Ishikawa (cell line): ENCODE measurements at regions not wholly inside any gene's neighbourhood (a gene's known extent, or its start where the extent isn't known, plus 50 kb on each side); places are given as distances from the start of the nearest gene placed in this dataset.

Source experiments
- CEBPB ChIP-seq: IDR thresholded peaks from 2 replicates; pipeline ENCODE4 v1.6.1; 2012
- CREB1 ChIP-seq: IDR thresholded peaks from 2 replicates; pipeline ENCODE4 v1.6.1; 2012; ENCODE audit warnings: low read depth
- EGR1 ChIP-seq: IDR thresholded peaks from 2 replicates; pipeline ENCODE4 v1.6.1; 2012
- EP300 ChIP-seq: IDR thresholded peaks from 2 replicates; pipeline ENCODE4 v1.6.1; 2012; ENCODE audit warnings: borderline replicate concordance
- FOXM1 ChIP-seq: IDR thresholded peaks from 2 replicates; pipeline ENCODE4 v1.6.1; 2012; ENCODE audit warnings: low read depth, borderline replicate concordance
- NFIC ChIP-seq: IDR thresholded peaks from 2 replicates; pipeline ENCODE4 v1.6.1; 2012
- RAD21 ChIP-seq: IDR thresholded peaks from 2 replicates; pipeline ENCODE4 v1.6.1; 2012; ENCODE audit warnings: low read depth
- TAF1 ChIP-seq: IDR thresholded peaks from 2 replicates; pipeline ENCODE4 v1.6.1; 2012; ENCODE audit warnings: low read depth, mild to moderate bottlenecking
- TCF12 ChIP-seq: IDR thresholded peaks from 2 replicates; pipeline ENCODE4 v1.6.1; 2012; ENCODE audit warnings: low read depth
- TEAD4 ChIP-seq: IDR thresholded peaks from 2 replicates; pipeline ENCODE4 v1.6.1; 2012
- YY1 ChIP-seq: IDR thresholded peaks from 2 replicates; pipeline ENCODE4 v1.6.1; 2012; ENCODE audit warnings: low read depth
- ZBTB7A ChIP-seq: IDR thresholded peaks from 2 replicates; pipeline ENCODE4 v1.6.1; 2012; ENCODE audit warnings: low read depth
- TF ChIP-seq, protein P1 (sequence below): IDR thresholded peaks from 2 replicates; pipeline ENCODE4 v1.6.1; 2012
- TF ChIP-seq, protein P2 (sequence below): IDR thresholded peaks from 2 replicates; pipeline ENCODE4 v1.6.1; 2012
- TF ChIP-seq, protein P3 (sequence below): IDR thresholded peaks from 2 replicates; pipeline ENCODE4 v1.6.1; 2012; ENCODE audit warnings: low read depth, mild to moderate bottlenecking

DNA sequence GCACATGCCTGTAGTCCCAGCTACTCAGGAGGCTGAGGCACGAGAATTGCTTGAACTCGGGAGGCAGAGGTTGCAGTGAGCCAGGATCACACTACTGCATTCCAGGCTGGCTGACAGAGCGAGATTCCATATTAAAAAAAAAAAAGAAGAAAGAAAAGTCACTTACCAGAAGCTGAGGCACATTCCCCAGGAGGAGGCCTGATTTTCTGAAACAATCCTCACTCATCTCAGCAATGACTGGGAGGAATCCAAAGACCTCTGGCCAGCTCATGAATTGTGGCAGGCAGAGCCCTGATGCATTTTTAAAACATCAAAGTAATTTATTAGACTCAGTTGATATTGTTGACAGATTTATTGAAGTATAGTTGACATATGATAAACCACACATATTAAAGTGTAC is 206.3 kb downstream of the FOXO1 start:
- TF ChIP-seq CREB1, result no peak
- TF ChIP-seq, protein P1, sequence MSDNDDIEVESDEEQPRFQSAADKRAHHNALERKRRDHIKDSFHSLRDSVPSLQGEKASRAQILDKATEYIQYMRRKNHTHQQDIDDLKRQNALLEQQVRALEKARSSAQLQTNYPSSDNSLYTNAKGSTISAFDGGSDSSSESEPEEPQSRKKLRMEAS, result no peak
- no peak for TF ChIP-seq TAF1
- TF ChIP-seq, protein P2, sequence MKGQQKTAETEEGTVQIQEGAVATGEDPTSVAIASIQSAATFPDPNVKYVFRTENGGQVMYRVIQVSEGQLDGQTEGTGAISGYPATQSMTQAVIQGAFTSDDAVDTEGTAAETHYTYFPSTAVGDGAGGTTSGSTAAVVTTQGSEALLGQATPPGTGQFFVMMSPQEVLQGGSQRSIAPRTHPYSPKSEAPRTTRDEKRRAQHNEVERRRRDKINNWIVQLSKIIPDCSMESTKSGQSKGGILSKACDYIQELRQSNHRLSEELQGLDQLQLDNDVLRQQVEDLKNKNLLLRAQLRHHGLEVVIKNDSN, result no peak
- TF ChIP-seq NFIC, result no peak
- TF ChIP-seq RAD21, result no peak
- TF ChIP-seq EP300, result no peak
- TF ChIP-seq YY1, result no peak

DNA sequence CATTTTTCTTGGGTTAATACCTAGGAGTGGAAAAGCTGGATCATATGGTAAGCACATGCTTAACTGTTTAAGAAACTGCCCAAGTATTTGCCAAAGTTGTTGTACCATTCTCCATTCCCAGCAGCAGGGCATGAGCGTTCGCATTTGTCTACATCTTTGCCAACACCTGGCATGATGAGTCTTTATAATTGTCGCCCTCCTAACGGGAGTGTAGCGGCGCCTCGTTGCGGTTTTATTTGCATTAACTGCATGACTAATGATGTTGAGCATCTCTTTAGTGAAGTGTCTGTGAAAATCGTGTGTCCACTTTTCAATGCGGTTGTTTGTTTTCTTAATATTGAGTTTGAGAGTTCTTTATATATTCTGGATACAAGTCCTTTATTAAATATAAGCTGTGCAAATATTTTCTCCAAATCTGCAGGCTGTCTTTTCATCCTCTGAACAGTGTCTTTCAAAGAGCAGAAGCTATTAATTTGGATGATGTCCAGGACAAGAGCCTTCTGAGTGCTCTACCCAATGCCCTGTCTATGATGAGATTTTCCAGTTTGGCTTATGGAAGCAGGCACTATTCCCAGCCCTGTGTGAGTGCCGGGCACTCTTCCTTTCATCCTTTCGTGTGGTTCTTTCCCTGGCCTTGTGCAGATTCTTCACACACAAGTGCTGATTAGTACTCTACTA is 202.0 kb downstream of the FOXO1 start:
- no peak for TF ChIP-seq NFIC
- no peak for TF ChIP-seq ZBTB7A
- TF ChIP-seq RAD21, result no peak
- TF ChIP-seq TEAD4, result no peak
- TF ChIP-seq EGR1, result no peak
- no peak for TF ChIP-seq TCF12
- no peak for TF ChIP-seq CREB1
- TF ChIP-seq CEBPB, result no peak
- TF ChIP-seq EP300, result no peak
- TF ChIP-seq, protein P3, sequence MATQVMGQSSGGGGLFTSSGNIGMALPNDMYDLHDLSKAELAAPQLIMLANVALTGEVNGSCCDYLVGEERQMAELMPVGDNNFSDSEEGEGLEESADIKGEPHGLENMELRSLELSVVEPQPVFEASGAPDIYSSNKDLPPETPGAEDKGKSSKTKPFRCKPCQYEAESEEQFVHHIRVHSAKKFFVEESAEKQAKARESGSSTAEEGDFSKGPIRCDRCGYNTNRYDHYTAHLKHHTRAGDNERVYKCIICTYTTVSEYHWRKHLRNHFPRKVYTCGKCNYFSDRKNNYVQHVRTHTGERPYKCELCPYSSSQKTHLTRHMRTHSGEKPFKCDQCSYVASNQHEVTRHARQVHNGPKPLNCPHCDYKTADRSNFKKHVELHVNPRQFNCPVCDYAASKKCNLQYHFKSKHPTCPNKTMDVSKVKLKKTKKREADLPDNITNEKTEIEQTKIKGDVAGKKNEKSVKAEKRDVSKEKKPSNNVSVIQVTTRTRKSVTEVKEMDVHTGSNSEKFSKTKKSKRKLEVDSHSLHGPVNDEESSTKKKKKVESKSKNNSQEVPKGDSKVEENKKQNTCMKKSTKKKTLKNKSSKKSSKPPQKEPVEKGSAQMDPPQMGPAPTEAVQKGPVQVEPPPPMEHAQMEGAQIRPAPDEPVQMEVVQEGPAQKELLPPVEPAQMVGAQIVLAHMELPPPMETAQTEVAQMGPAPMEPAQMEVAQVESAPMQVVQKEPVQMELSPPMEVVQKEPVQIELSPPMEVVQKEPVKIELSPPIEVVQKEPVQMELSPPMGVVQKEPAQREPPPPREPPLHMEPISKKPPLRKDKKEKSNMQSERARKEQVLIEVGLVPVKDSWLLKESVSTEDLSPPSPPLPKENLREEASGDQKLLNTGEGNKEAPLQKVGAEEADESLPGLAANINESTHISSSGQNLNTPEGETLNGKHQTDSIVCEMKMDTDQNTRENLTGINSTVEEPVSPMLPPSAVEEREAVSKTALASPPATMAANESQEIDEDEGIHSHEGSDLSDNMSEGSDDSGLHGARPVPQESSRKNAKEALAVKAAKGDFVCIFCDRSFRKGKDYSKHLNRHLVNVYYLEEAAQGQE, result no peak
- TF ChIP-seq YY1, result no peak
- TF ChIP-seq, protein P2, result no peak
- no peak for TF ChIP-seq FOXM1
- TF ChIP-seq TAF1, result no peak
- TF ChIP-seq, protein P1, result no peak

DNA sequence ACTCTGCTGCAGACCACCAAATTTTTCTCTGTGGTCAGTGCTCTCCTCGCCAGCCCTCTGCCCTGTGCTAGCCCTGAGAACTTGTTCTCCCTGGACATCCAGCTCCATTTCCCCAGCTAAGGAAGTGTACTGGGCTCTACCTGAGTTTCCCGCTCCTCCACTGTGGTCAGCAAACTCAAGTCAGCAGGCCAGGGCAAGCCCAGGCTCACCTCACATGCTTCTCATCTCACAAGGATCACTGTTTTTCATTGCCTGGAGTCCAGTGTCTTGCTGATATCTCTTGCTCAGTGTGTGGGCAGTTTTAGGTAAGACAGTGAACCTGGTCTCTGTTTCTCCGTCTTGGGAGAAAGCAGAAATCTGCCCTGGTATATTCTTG is 201.4 kb downstream of the FOXO1 start:
- TF ChIP-seq ZBTB7A, result no peak
- no peak for TF ChIP-seq CREB1
- TF ChIP-seq TEAD4, result no peak
- TF ChIP-seq, protein P2, result no peak
- TF ChIP-seq, protein P1, result no peak
- no peak for TF ChIP-seq FOXM1
- TF ChIP-seq TAF1, result no peak
- no peak for TF ChIP-seq YY1
- no peak for TF ChIP-seq EP300
- no peak for TF ChIP-seq EGR1
- TF ChIP-seq RAD21, result no peak
- no peak for TF ChIP-seq CEBPB
- TF ChIP-seq, protein P3, result no peak
- no peak for TF ChIP-seq NFIC
- no peak for TF ChIP-seq TCF12

DNA sequence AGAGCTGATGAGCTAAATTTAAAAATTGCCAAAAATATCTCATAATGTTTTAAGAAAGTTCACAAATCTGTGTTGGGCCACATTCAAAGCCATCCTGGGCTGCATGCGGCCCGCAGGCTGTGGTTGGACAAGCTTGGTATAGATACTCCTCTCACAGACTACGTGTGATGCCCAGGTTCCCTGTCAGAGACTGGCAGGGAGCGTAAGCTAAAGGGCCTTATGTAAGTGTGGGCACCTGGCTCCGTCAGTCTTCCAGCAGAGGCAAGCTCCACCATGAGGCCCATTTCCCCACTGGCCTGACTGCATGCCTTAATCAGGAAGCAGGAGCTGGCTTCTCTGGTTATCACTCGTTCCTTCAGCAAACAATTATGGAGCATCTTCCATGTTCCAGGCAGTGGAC is 200.2 kb downstream of the FOXO1 start:
- TF ChIP-seq NFIC, result no peak
- no peak for TF ChIP-seq RAD21
- TF ChIP-seq, protein P3, result no peak
- TF ChIP-seq TEAD4, result no peak
- TF ChIP-seq, protein P1, result no peak
- TF ChIP-seq ZBTB7A, result no peak
- TF ChIP-seq EP300, result no peak
- no peak for TF ChIP-seq YY1
- TF ChIP-seq, protein P2, result no peak
- no peak for TF ChIP-seq FOXM1
